ENCODE measurements at regions not wholly inside any gene's neighbourhood (a gene's known extent, or its start where the extent isn't known, plus 50 kb on each side); places are given as distances from the start of the nearest gene placed in this dataset.

DNA sequence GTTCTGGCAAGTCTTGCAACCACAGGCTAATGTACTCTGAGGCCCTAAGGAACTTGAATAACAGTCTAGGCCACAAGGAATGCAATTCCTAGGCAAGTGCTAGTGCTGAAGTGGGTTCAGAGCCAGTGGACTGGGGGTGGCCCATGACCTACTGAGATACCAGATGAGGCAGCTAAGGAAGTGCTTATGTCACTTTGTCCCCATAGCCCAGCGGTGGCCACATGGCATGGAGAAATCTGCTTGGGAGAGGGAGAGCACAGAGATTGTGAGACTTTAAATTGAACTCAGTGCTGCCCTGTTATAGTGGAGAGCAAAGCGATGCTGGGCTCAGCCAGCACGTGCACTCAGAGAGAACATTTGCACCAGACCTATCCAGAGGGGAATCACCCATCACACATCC is 629.5 kb downstream of the JRKL start:
- intact Hi-C loops (cut with micrococcal nuclease) (no loop called here), in situ Hi-C loops (cut with MboI) (no loop called here)
- DNase-seq (ENCODE audit: extremely low read depth in 1 of 4, low spot score in 3 of 4) (no peak), ATAC-seq (no peak), FAIRE-seq (no peak)
- BruUV-seq (replicated peaks) = no TSS peak
- Histone ChIP-seq H3K9me3 (replicated peaks; ENCODE audit: control insufficient read depth, insufficient read depth, low read depth, low read length) (no peaks in the 10 kb centered on the region; the same call in 1 of the 2 replicates), H3K4me3 (no peak overlapping the region), H3K4me2 (ENCODE audit: insufficient read depth, low read length) (no peak overlapping the region), H3K36me3 (ENCODE audit: control insufficient read depth, insufficient read depth, low read length) (no peaks in the 10 kb centered on the region), H4K20me1 (replicated peaks; ENCODE audit: control insufficient read depth, insufficient read depth, low read length) (no peaks in the 10 kb centered on the region), H3K9ac (ENCODE audit: insufficient read depth in 1 of 2, low read depth in 2 of 2, low read length in 2 of 2) (no peak overlapping the region), H3K27ac (ENCODE audit: extremely low read depth, low read depth, low read length) (no peak overlapping the region), H3K79me2 (ENCODE audit: control insufficient read depth, insufficient read depth, low read length) (no peaks in the 10 kb centered on the region), H3K27me3 (ENCODE audit: control insufficient read depth in 2 of 2, insufficient read depth in 2 of 2, low read length in 2 of 2) (no peaks in the 10 kb centered on the region), H3K9me1 (ENCODE audit: control insufficient read depth, insufficient read depth, low read length) (no peaks in the 10 kb centered on the region), H2AFZ (ENCODE audit: low read depth, low read length) (no peak overlapping the region), H3K4me1 (replicated peaks in 1 of 2; ENCODE audit: control insufficient read depth in 2 of 2, insufficient read depth in 2 of 2, low read length in 2 of 2) (no peaks in the 10 kb centered on the region)
- ChIA-PET POLR2A (no interaction called here), CTCF (ENCODE audit: low intra/inter-chr PET ratio) (no interaction called here)
- 0% methylated on average over 3 of the region's 3 CpGs for WGBS (ENCODE audit: insufficient coverage, low coverage, missing lambda C conversion rate)
- TF ChIP-seq ETV1 (tag; conservative IDR thresholded peaks at IDR 0.05; ENCODE audit: low read depth) (no peak), CAMTA2 (CRISPR knock-in tag; conservative IDR thresholded peaks at IDR 0.05) (no peak), ZNF695 (CRISPR knock-in tag; IDR thresholded peaks at IDR 0.05) (no peak), NUFIP1 (IDR thresholded peaks at IDR 0.05; ENCODE audit: partially characterized antibody) (no peak), ZSCAN29 (IDR thresholded peaks at IDR 0.05) (no peak), ZNF263 (CRISPR knock-in tag; IDR thresholded peaks at IDR 0.05; ENCODE audit: borderline replicate concordance) (no peak), HDGF (IDR thresholded peaks at IDR 0.05) (no peak), ZFPM2 (CRISPR knock-in tag; IDR thresholded peaks at IDR 0.05) (no peak), ZNF780A (CRISPR knock-in tag; IDR thresholded peaks at IDR 0.05) (no peak), KLF1 (tag; IDR thresholded peaks at IDR 0.05) (no peak), SIN3A (IDR thresholded peaks at IDR 0.05; ENCODE audit: borderline replicate concordance in 2 of 2, control insufficient read depth in 1 of 2, low read depth in 2 of 2, low read length in 2 of 2) (no peak)
- TF ChIP-seq, protein P1, sequence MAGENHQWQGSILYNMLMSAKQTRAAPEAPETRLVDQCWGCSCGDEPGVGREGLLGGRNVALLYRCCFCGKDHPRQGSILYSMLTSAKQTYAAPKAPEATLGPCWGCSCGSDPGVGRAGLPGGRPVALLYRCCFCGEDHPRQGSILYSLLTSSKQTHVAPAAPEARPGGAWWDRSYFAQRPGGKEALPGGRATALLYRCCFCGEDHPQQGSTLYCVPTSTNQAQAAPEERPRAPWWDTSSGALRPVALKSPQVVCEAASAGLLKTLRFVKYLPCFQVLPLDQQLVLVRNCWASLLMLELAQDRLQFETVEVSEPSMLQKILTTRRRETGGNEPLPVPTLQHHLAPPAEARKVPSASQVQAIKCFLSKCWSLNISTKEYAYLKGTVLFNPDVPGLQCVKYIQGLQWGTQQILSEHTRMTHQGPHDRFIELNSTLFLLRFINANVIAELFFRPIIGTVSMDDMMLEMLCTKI (IDR thresholded peaks at IDR 0.05; ENCODE audit: partially characterized antibody) = no peak
- TF ChIP-seq, protein P2, sequence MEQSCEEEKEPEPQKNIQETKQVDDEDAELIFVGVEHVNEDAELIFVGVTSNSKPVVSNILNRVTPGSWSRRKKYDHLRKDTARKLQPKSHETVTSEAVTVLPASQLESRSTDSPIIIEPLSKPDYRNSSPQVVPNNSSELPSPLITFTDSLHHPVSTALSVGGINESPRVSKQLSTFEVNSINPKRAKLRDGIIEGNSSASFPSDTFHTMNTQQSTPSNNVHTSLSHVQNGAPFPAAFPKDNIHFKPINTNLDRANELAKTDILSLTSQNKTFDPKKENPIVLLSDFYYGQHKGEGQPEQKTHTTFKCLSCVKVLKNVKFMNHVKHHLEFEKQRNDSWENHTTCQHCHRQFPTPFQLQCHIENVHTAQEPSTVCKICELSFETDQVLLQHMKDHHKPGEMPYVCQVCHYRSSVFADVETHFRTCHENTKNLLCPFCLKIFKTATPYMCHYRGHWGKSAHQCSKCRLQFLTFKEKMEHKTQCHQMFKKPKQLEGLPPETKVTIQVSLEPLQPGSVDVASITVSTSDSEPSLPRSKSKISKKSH (CRISPR knock-in tag; IDR thresholded peaks at IDR 0.05) = no peak
- TF ChIP-seq, protein P3, sequence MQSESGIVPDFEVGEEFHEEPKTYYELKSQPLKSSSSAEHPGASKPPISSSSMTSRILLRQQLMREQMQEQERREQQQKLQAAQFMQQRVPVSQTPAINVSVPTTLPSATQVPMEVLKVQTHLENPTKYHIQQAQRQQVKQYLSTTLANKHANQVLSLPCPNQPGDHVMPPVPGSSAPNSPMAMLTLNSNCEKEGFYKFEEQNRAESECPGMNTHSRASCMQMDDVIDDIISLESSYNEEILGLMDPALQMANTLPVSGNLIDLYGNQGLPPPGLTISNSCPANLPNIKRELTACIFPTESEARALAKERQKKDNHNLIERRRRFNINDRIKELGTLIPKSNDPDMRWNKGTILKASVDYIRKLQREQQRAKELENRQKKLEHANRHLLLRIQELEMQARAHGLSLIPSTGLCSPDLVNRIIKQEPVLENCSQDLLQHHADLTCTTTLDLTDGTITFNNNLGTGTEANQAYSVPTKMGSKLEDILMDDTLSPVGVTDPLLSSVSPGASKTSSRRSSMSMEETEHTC (IDR thresholded peaks at IDR 0.05) = no peak

Data from K562 (cell line).